Right lung (tissue), 2 donors: ENCODE measurements at regions not wholly inside any gene's neighbourhood (a gene's known extent, or its start where the extent isn't known, plus 50 kb on each side); places are given as distances from the start of the nearest gene placed in this dataset.
"Not testable (repeated sequence)": the region's sequence is repeated elsewhere in the genome, so short reads cannot be mapped to it uniquely, and the experiment has no call there.

Experiments
- DNase-seq, 2 donors: peaks; one replicate each; pipeline ENCODE4 v3.0.0-alpha.2; 2013

DNA sequence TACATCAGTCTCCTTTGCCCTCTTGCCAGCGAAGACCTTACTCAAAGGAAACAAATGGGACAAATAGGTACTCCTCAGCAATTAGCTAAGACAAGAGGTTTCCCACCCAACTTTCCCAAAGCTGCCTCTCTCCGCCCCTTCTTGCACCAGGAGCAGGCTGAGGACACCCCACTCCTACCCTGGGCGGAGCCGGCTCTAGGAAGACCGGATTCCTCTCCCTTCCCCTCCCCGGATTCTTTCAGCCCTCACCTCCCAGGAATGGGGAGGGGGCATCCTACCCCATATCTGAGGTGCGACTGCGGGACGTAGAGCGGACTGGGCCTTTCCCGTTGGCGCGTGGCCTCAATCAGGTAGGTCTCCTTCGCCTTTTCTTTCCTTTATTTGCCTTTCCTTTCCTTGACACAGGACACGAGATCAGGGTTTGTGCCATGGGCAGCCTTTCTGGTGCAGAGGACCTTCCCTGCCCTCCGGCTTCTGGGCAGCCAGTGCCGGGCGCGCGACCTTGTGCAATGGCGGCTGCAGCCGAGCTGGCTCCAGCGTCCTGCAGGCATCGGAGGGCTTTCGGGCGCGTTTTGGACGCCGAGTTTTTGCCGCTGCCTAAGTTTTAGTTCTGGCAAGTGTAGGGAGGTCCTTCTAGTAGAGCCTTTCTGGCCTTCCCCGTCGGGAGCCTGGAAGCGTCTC, 279.9 kb downstream of the PLS3 start:
- not testable (repeated sequence) for DNase-seq

DNA sequence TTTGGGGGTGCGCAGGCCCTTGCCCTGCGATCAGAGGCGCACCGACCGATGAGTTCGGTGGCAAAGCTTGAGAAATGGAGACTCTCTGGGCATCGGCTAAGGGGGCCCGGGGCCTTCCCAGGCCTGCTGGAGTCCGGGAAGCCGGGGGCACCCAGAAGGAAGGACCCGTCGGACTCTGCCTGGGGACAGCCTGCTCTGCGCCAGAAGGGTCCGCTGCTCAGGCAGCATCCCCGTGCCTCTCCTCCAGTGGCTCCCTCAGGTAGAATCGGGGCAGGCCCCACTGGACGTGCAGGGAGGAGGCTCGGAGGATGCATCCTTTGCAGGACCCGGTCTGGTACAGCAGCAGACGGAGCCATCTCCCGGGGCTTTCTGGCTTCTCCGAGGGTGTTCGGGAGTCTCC, 290.0 kb downstream of the PLS3 start:
- DNase-seq = not testable (repeated sequence)

DNA sequence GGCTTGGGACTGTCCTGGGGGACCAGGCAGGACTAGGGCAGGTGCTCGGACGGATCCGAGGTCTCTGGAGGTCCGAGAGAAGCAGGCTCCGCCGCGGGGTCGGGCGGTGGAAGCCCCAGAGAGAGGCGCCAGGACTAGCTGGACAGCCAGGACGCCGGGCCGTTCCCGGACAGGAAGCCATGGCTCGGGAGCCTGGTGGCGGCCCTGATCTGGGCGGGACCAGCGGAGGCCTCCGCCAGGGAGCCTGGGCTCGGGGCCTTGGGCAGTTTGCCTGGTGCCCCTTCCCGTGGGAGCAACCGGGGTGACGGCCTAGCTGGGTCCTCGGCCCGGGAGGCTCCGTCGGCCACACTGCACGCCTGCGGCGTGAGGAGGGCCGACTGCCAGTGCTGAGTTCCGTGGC, 292.3 kb downstream of the PLS3 start:
- DNase-seq = not testable (repeated sequence)

DNA sequence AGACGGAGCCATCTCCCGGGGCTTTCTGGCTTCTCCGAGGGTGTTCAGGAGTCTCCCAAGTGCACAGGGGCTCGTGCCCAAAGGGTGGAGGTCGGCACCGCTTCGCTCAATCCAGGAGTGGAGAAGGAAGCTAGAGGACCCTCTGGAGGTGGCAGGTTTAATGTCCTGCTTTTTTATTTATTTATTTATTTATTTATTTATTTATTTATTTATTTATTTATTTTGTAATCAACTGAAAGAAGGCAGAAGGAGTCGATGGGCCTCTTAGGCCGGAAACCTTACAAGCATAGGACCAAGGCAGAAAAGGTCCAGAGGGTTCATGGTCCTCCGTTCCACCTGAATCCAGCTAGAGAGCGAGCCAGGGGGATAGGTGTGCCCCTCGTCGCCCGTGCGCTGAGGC, 289.4 kb upstream of the AGTR2 start:
- DNase-seq = not testable (repeated sequence)

DNA sequence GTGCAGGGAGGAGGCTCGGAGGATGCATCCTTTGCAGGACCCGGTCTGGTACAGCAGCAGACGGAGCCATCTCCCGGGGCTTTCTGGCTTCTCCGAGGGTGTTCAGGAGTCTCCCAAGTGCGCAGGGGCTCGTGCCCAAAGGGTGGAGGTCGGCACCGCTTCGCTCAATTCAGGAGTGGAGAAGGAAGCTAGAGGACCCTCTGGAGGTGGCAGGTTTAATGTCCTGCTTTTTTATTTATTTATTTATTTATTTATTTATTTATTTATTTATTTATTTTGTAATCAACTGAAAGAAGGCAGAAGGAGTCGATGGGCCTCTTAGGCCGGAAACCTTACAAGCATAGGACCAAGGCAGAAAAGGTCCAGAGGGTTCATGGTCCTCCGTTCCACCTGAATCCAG, 286.4 kb upstream of the AGTR2 start:
- DNase-seq = not testable (repeated sequence)

DNA sequence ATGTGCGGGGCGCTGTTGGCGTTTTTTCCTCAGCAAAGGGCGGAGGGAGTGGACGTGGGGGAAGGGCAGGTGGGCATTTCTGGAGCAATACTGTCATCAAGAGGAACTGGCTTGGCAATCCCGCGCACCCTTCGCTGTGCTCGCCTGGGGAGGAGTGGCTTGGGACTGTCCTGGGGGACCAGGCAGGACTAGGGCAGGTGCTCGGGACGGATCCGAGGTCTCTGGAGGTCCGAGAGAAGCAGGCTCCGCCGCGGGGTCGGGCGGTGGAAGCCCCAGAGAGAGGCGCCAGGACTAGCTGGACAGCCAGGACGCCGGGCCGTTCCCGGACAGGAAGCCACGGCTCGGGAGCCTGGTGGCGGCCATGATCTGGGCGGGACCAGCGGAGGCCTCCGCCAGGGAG, 282.5 kb upstream of the AGTR2 start:
- DNase-seq = peak; percentile 79 to 87

DNA sequence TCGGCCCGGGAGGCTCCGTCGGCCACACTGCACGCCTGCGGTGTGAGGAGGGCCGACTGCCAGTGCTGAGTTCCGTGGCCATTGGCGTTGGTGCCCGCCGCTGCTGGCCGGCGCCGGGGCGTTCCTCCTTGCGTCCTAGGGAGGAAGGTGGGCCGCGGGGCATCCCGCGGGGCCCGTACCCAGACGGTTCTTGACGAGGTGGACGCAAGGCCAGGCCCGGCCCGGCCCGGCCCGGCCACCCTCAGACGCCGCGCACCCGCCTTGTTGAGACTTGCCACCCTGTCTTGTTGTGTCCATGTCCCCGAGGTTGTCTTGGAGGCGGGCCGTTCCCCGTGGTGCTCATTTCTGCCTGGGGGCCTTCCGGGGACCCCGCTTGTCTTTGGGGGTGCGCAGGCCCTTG, 282.0 kb upstream of the AGTR2 start:
- DNase-seq = not testable (repeated sequence)

DNA sequence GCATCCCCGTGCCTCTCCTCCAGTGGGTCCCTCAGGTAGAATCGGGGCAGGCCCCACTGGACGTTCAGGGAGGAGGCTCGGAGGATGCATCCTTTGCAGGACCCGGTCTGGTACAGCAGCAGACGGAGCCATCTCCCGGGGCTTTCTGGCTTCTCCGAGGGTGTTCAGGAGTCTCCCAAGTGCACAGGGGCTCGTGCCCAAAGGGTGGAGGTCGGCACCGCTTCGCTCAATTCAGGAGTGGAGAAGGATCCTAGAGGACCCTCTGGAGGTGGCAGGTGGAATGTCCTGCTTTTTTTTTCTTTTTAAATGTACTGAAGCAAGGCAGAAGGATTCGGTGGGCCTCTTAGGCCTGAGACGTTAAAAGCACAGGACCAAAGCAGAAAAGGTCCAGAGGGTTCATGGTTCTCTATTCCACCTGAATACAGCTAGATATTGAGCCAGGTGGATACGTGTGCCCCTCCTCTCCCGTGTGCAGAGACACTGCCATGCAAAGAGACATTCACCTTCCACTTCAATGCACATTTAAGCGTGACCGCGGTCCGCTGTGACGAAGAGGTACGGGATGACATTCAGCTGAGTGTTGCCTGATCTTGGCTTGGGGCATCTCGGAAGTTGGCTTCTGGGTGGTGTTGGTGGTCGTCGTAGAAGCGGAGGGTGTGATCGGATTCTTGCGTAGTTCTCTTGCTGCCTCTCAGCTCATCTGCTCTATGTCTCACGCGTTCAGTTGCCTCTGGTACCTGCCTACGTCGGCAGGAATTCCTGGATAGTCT, 281.2 kb upstream of the AGTR2 start:
- DNase-seq = no peak

DNA sequence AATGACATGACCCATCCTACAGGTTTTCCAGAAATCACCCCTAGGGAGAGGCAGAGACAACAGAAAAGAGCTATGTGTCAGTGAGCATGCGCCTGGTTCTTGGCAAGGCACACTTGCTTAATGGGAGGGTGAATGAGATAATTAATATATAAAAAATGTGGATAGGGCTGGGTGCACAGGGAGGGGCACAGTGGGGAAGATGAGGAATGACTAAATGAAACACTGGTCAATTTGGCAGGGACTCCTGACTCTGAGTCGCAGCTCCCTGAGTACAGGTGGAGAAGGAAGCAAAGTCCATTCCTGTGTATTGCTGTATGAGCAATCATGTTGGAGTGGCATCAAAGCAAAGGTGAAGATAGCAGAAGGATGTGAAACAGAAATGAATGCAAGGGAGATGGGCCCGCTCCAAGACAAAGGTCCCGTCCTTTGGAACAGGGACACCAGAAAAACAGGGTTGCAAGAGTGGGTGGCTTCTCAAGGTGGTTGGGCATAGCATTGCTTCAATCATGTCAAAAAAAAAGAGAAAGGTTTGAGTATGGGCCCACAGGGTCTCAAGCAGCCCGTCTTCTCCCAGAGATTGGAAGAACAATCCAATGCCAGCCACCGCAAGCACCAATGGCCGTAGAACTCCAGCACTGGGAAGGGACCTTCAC, 278.4 kb upstream of the AGTR2 start:
- no peak for DNase-seq

DNA sequence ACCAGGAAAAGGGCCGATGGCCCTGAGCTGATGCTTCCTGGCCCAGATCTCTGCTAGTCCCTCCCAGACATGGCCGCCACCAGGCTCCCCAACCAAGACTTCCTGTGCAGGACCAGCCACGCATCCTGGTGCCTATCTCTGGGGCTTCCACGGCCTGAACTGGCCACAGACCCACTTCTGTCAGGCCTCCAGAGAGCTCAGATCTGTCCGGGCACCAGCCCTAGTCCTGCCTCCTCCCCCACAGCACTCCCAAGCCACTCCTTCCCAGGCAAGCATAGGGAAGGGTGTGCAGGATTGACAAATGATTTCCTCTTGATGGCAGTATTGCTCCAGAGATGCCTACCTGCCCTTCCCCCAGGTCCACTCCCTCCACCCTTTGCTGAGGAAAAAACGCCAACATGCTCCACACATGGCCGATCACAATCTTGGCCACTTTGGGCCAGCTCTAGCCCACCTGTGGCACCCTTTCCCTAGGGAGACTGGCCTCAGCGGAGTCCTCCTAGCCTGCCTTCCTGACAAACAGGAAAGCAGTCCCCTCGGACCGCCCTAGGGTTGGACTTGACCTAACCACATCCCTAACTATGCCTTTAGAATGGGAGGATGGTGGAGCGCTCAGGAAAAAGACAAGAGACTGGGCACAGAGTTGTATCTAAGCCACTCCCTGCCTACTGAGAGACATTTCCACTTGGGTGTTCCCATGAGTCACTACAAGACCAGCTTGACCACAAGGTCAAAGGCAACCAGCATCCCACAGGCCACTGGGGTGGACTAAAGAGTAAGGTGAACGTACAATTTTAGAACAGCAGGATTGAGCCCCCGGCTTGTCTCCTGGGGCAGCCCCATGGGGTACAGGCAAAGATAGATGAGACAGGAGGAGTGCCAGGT, 277.5 kb upstream of the AGTR2 start:
- DNase-seq = peak; percentile 78 to 83

DNA sequence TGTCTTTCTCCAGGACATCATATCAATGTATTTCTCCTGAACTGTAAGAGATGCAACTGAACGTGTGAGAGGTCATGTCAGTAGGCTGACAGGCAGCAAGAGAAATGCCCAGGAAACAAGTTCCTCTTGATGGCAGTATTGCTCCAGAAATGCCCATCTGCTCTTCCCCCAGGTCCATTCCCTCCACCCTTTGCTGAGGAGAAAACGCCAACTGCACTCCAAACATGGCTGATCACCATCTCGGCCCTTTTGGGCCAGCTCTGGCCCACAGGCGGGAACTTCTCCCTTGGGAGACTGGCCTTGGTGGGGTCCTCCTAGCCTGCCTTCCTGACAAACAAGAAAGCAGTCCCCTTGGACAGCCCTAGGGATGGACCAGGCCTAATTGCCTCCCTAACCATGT, 276.5 kb upstream of the AGTR2 start:
- peak; percentile 56 to 63 for DNase-seq

DNA sequence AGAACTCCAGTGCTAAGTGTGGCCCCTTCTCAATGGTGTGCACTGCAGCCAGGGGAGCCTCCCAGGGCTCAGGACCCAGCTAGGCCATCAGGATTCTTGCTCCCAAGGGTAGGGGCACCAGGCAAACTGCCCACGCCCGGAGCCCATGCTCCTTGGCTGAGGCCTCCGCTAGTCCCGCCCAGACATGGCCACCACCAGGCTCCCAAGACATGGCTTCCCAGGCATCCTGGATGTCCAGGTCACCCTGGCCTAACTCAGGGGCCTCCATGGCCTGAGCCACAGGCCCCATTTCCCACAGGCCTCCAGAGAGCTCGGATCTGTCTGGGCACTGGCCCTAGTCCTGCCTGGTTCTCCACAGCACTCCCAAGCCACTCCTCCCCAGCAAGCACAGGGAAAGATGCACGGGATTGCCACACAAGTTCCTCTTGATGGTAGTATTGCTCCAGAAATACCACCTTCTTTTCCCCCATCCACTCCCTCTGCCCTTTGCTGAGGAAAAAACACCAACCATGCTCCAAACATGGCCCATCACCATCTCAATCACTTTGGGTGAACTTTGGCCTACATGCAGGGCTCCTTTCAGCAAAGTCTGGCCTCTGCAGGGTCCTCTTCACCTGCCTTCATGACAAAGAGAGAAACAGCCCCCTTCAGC, 274.7 kb upstream of the AGTR2 start:
- DNase-seq = no peak

DNA sequence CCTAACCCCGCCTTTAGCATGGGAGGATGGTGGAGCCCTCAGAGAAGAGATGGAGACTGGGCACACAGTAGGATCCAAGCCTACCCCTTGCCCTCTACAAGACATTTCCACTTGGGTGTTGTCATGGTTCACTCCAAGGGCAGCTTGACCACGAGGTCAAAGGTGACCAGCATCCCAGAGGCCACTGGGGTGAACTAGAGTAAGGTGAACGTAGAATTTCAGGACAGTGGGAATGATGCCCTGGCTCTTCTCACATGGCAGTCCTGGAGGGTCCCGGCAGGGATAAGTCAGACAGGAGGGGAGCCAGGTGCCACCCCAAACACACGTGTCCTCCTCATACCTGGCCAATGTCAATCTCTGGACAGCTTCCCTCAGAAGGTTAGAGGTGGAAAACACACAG, 274.2 kb upstream of the AGTR2 start:
- DNase-seq = no peak

DNA sequence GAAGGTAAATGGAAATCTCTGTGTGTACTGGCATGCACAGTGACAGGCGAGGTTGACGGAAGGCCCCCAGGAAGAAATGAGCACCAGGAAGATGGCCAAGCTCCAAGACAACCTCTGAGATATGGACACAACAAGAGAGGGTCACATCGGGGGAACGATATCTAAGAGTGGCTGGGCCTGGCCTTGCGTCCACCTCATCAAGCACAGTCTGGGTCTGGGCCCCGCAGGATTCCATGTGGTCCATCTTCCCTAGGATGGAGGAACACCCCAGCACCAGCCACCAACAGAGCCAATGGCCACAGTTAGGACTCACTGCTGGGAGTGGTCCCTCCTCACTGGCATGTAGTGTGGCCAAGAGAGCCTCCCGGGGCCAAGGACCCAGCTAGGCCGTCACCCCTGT, 272.6 kb upstream of the AGTR2 start:
- DNase-seq = no peak

DNA sequence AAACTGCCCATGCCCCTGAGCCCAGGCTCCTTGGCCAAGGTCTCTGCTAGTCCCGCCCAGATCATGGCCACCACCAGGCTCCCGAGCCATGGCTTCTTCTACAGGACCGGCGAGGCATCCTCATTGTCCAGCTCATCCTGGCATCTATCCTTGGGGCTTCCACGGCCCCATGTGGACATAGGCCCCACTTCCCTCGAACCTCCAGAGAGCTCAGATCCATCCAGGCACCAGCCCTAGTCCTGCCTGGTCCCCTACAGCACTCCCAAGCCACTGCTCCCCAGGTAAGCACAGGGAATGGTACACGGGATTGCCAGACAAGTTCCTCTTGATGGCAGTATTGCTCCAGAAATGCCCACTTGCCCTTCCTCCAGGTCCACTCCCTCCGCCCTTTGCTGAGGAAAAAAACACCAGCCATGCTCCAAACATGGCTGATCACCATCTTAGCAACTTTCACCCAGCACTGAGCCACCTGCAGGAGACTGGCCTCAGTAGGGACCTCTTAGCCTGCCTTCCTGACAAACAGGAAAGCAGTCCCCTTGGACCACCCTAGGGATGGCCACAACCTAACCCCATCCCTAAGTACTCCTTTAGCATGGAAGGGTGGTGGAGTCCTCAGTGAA, 272.1 kb upstream of the AGTR2 start:
- DNase-seq = peak; percentile 69 to 72

DNA sequence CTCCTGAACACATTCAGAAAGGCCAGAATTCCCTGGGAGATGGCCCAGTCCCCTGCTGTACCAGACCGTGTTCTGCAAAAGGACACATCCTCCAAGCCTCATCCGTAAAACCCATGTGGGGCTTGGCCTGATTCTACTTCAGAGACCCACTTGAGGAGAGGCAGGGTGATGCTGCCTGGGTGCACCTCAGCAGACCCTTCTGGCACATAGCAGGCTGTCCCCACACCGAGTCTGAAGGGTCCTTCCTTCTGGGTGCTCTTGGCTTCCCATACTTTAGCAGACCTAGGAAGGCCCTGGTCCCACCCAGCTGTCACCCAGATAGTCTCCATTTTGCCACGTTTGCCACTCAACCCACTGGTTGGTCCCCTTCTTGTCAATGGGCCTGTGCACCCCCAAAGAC, 270.1 kb upstream of the AGTR2 start:
- no peak for DNase-seq

DNA sequence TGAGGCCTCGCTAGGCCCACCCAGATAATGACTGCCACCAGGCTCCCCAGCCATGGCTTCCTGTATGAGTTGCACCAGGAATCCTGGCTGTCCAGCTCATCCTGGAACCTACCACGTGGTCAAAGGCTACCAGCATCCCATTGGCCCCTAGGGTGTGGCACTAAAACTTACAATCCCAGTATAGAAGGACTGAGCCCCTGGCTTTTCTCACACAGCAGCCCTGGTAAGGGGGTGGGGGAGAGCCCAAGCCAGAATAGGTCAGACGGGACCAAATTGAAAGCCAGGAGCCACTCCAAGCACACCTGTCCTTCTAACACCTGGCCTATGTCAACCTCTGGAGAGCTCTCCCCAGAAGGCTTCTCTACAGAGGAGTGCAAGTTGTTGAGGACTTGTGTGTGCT, 269.3 kb upstream of the AGTR2 start:
- no peak for DNase-seq

DNA sequence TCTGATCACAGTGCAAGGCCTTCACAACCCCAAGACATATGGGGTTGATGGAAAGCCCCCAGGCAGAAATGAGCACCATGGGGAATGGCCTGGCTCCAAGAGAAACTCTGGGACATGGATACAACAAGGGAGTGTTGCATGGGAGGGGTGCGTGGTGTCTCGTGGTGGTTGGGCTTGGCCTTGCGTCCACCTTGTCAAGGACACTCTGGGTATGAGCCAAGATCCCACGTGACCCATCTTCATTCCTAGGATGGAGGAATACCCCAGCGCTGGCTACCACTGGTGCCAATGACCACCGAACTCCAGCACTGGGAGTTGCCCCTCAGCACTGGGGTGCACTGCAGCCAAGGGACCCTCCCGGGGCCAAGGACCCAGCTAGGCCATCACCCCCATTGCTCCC, 267.5 kb upstream of the AGTR2 start:
- DNase-seq = no peak

DNA sequence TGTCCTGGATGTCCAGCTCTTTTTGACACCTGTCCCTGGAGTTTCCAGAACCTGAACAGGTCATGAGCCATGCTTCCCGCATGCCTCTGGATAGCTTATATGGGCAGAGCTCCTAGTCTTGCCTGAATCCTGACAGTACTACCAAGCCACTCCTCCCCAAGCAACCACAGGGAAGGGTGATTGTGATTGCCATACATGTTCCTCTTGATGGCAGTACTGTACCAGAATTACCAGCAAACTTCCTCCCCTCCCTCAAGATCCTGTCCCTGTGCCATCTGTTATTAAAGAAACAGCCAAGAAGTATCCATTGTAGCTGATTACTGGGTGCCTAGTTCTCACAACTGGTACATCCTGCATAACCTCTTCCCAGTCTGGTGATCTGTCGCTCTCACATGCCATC, 264.3 kb upstream of the AGTR2 start:
- DNase-seq = no peak

DNA sequence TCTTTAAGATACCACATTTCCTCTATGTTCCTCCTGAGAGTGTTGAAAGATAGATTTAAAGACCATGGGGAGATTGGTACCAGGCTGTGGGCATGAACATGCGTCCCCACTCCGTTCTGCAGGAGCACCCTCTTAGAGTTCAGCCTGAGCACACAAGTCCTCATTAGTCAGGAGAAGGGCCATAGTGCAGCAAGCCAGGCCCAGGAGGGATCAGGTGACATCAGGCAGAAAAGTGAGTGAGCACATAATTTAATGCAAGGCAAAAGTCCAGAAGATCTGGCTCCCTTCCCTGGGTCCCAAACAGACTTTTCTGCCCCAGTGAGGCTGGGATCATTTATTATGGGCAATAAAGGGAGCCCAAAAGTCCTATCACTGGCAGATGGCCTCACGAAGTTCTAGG, 263.7 kb upstream of the AGTR2 start:
- DNase-seq = no peak

DNA sequence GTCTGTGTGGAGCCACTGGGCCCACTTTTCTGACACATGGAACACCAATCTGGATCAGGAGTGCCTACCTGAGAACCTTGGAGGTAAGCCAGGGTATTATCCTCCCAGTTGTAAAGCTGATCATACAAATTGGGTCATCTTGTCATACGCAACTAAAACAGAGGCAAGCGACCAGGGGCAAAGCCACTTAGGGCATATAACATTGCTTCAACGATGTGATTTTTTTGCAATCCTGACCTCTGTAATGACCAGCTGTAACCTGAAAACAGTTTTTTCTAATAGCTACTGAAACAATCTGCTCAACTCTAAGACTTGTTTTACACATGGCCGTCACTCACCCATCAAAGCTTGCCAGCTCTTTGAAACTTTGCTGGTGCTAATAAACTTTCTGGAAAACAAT, 261.5 kb upstream of the AGTR2 start:
- no peak for DNase-seq
